HG03139 (cell line): ENCODE measurements at regions not wholly inside any gene's neighbourhood (a gene's known extent, or its start where the extent isn't known, plus 50 kb on each side); places are given as distances from the start of the nearest gene placed in this dataset.
A peak's percentile ranks its signal among the peaks of the same experiment; 100 is the strongest.

Experiments used
- ATAC-seq: cut with Tn5 transposase; IDR thresholded peaks from one replicate; pipeline ENCODE4 v1.9.1; 2021; ENCODE audit not compliant: unreplicated experiment

GRCh38 chrX:118167361-118167760, 50.8 kb upstream of the KLHL13 start:
- no peak for ATAC-seq

GRCh38 chrX:118171356-118171755, 54.7 kb upstream of the KLHL13 start:
- no peak for ATAC-seq

- ATAC-seq, result no peak
These were observed 58.0 kb upstream of the KLHL13 start for GRCh38 chrX:118174516-118175098.

GRCh38 chrX:118177708-118178107, 61.1 kb upstream of the KLHL13 start:
- no peak for ATAC-seq

- ATAC-seq, result no peak
These were observed 61.8 kb upstream of the KLHL13 start for GRCh38 chrX:118178450-118178849.

- no peak for ATAC-seq
These were observed 62.6 kb upstream of the KLHL13 start for GRCh38 chrX:118179161-118179560.

GRCh38 chrX:118179718-118180117, 63.1 kb upstream of the KLHL13 start:
- no peak for ATAC-seq

- no peak for ATAC-seq
These were observed 64.4 kb upstream of the KLHL13 start for GRCh38 chrX:118181030-118181429.

- ATAC-seq, result no peak
These were observed 65.4 kb upstream of the KLHL13 start for GRCh38 chrX:118182025-118182424.

GRCh38 chrX:118182681-118183080, 66.1 kb upstream of the KLHL13 start:
- no peak for ATAC-seq

- ATAC-seq, result no peak
These were observed 67.0 kb upstream of the KLHL13 start for GRCh38 chrX:118183606-118184005.

GRCh38 chrX:118187100-118187499, 70.5 kb upstream of the KLHL13 start:
- ATAC-seq, result no peak

GRCh38 chrX:118189000-118189399, 72.4 kb upstream of the KLHL13 start:
- no peak for ATAC-seq

GRCh38 chrX:118189628-118190027, 73.0 kb upstream of the KLHL13 start:
- ATAC-seq, result no peak

GRCh38 chrX:118197730-118198129, 81.1 kb upstream of the KLHL13 start:
- ATAC-seq, result no peak

GRCh38 chrX:118198577-118198976, 82.0 kb upstream of the KLHL13 start:
- no peak for ATAC-seq

- no peak for ATAC-seq
These were observed 83.4 kb upstream of the KLHL13 start for GRCh38 chrX:118199997-118200396.

GRCh38 chrX:118205421-118206395, 89.1 kb upstream of the KLHL13 start:
- ATAC-seq, result no peak

- no peak for ATAC-seq
These were observed 91.3 kb upstream of the KLHL13 start for GRCh38 chrX:118207831-118208453.

GRCh38 chrX:118208481-118208880, 91.9 kb upstream of the KLHL13 start:
- ATAC-seq, result no peak

- peak; percentile 33 for ATAC-seq
These were observed 95.5 kb upstream of the KLHL13 start for GRCh38 chrX:118211891-118212816.
